HEK293T (cell line): ENCODE measurements at regions not wholly inside any gene's neighbourhood (a gene's known extent, or its start where the extent isn't known, plus 50 kb on each side); places are given as distances from the start of the nearest gene placed in this dataset.

Source experiments
- ARNT ChIP-seq: fragments of 450-650 bp; IDR thresholded peaks from 2 replicates; pipeline ENCODE4 v1.6.1; 2017; ENCODE audit warnings: mild to moderate bottlenecking
- BHLHE40 ChIP-seq: fragments of 450-650 bp; IDR thresholded peaks from 2 replicates; pipeline ENCODE4 v1.6.1; 2016; ENCODE audit warnings: mild to moderate bottlenecking, moderate library complexity, borderline replicate concordance
- ELF4 ChIP-seq: fragments of 450-650 bp; IDR thresholded peaks from 2 replicates; pipeline ENCODE4 v1.6.1; 2017; ENCODE audit warnings: antibody characterized with exemption
- FOXA1 ChIP-seq: fragments of 450-650 bp; IDR thresholded peaks from 2 replicates; pipeline ENCODE4 v1.6.1; 2016; ENCODE audit warnings: mild to moderate bottlenecking
- FOXK2 ChIP-seq: fragments of 450-650 bp; IDR thresholded peaks from 2 replicates; pipeline ENCODE4 v1.6.1; 2016; ENCODE audit warnings: mild to moderate bottlenecking
- FOXM1 ChIP-seq: fragments of 450-650 bp; IDR thresholded peaks from 2 replicates; pipeline ENCODE4 v1.6.1; 2017; ENCODE audit warnings: mild to moderate bottlenecking, borderline replicate concordance
- HDGF ChIP-seq: fragments of 450-650 bp; IDR thresholded peaks from 2 replicates; pipeline ENCODE4 v1.6.1; 2017; ENCODE audit warnings: antibody characterized with exemption, borderline replicate concordance
- L3MBTL2 ChIP-seq: fragments of 450-650 bp; conservative IDR thresholded peaks from 2 replicates; pipeline ENCODE4 v1.6.1; 2016; ENCODE audit warnings: mild to moderate bottlenecking
- NFRKB ChIP-seq: fragments of 450-650 bp; IDR thresholded peaks from 2 replicates; pipeline ENCODE4 v1.6.1; 2016; ENCODE audit warnings: mild to moderate bottlenecking, moderate library complexity
- SP1 ChIP-seq: fragments of 450-650 bp; IDR thresholded peaks from 2 replicates; pipeline ENCODE4 v1.6.1; 2017
- SUZ12 ChIP-seq: fragments of 450-650 bp; IDR thresholded peaks from 2 replicates; pipeline ENCODE4 v1.6.1; 2016; ENCODE audit warnings: mild to moderate bottlenecking
- TARDBP ChIP-seq: fragments of 450-650 bp; IDR thresholded peaks from 2 replicates; pipeline ENCODE4 v1.6.1; 2016
- TF ChIP-seq, protein P1 (sequence below): fragments of 450-650 bp; IDR thresholded peaks from 2 replicates; pipeline ENCODE4 v1.6.1; 2016

DNA sequence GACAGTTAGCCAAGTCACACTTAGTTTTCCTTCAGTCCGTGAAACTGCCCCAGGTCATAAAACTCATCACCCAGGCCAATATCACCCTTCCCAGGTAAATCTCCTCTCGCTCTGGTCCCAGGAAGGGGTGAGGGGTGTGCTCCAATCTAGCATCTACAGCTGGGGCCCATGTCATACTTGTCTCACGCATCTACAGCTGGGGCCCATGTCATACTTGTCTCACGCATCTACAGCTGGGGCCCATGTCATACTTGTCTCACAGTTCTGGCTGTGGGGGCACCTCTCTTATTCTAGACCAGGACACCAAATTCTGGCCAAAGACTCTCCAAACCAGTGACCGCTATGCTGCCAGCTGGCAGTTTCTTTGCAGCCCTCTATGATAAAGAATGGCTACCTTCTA, 123.3 kb upstream of the DLGAP1 start:
- no peak for TF ChIP-seq SUZ12
- no peak for TF ChIP-seq SP1
- TF ChIP-seq BHLHE40, result no peak
- no peak for TF ChIP-seq TARDBP
- no peak for TF ChIP-seq FOXM1
- TF ChIP-seq ELF4, result no peak
- no peak for TF ChIP-seq ARNT
- no peak for TF ChIP-seq FOXA1
- TF ChIP-seq NFRKB, result no peak
- TF ChIP-seq HDGF, result no peak
- TF ChIP-seq, protein P1, sequence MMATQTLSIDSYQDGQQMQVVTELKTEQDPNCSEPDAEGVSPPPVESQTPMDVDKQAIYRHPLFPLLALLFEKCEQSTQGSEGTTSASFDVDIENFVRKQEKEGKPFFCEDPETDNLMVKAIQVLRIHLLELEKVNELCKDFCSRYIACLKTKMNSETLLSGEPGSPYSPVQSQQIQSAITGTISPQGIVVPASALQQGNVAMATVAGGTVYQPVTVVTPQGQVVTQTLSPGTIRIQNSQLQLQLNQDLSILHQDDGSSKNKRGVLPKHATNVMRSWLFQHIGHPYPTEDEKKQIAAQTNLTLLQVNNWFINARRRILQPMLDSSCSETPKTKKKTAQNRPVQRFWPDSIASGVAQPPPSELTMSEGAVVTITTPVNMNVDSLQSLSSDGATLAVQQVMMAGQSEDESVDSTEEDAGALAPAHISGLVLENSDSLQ, result no peak
- TF ChIP-seq FOXK2, result no peak
- TF ChIP-seq L3MBTL2, result no peak
